Activated CD4-positive, alpha-beta T cell treated with anti-CD3 and anti-CD28 coated beads, Interleukin-2, Interleukin-6, amounts not matched to agents 100 ng/mL and 50 ng/mL, durations not matched to agents 16 hours and 8 hours (primary cell): ENCODE measurements at regions not wholly inside any gene's neighbourhood (a gene's known extent, or its start where the extent isn't known, plus 50 kb on each side); places are given as distances from the start of the nearest gene placed in this dataset.

ENCODE experiments used
- DNase-seq: peaks from one replicate; pipeline ENCODE4 v3.0.0-alpha.2; 2020

- DNase-seq: no peak
These were observed 92.9 kb upstream of the MAST4 start for GRCh38 chr5:66503203-66503789.

DNA sequence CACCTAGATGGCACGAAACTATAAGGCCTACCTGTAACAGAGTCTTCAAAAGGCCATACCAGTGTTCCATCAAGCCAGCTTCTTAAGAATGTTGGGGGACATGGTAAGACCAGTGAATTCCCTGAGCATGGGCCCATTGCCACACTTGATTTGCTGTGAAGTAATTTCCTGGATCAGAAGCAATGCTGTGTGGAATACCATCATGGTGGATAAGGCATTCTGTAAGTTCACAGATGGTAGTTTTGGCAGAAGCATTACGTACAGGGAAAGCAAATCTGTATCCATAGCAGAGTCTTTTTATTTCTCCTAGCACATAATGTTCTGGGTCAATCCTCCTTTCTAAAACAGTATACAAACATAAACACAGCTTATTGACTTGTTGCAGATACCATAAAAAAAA lies 89.1 kb upstream of the MAST4 start:
- no peak for DNase-seq

GRCh38 chr5:66511491-66511890 lies 84.7 kb upstream of the MAST4 start:
- DNase-seq: no peak

DNA sequence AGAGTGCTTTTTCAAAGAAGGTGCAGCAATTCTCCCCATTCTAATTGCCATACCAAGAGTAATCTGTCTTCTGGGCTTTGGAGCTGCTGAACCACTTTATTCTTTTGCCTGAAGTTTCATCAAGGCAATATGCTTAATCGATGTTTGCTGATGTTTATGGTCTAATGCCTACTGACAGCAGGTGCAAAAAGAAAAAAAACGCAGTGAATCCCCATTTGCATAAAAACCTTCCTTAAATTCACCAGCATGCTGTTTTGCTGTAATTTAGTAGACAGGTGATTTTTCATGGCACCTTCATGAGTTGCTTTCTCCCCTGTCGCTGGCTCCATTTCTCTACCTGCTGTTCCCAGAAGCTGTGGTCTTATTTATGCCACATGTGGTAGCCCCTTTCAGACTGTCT lies 83.1 kb upstream of the MAST4 start:
- no peak for DNase-seq

- DNase-seq: no peak
These were observed 81.0 kb upstream of the MAST4 start for GRCh38 chr5:66515209-66515608.

DNA sequence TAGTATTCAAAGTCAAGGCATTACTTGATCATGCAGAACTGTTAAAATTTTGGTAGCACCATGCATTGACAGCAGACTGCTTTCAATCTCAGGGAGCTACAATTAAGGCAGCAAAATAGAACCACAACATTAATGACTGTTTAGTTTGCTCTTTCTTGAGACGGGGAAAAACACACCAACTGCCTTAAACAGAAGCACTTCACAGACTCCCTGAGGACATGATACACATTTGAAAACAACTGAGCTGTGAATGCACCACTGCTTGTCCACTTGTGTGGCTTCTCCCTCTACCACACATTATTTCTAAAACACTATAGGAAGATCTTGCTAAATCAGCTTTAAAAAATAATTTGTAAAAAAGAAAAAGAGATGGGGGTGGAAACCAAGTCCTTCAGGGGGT lies 79.6 kb upstream of the MAST4 start:
- no peak for DNase-seq

- no peak for DNase-seq
These were observed 78.8 kb upstream of the MAST4 start for GRCh38 chr5:66517351-66517750.

DNA sequence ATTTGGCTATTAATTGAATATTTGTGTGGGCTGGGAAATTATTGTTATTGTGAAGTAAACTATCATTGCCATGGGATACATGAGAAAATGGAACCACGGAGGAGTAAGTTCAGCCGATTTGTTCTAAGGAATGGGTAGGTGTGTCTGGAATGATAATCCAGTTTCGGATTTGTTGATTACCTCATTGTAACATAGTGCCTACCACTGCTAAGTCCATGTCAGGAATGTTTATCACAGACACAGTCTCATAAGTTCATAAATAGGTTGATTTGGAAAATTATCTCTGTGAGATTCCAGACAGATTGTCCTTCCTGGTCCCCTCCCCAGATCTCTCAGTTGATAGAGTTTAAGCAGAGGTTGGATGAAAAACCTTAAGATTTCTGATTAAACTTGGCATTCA lies 78.1 kb upstream of the MAST4 start:
- DNase-seq: no peak

DNA sequence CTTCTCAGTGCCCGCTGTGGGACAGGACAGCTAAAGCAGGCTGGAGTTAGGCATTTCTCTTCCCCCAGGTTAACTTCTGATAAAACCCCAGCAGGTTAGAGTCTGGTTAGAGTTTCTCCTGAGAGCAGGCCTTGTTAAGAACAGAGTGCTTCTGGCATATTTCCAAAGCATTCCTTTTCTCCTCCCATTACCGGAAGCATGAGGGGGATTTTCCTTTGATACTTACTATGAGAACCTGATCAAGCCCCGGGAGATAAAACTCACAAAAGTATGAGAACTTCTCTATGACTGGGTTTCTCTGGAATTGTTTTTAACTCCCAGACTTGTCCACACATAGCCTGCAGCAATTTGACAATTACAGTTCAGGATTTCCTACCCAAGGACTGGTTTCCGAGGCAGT lies 77.4 kb upstream of the MAST4 start:
- DNase-seq: no peak

- no peak for DNase-seq
These were observed 76.6 kb upstream of the MAST4 start for GRCh38 chr5:66519626-66520025.

GRCh38 chr5:66520854-66521253 lies 75.3 kb upstream of the MAST4 start:
- no peak for DNase-seq

DNA sequence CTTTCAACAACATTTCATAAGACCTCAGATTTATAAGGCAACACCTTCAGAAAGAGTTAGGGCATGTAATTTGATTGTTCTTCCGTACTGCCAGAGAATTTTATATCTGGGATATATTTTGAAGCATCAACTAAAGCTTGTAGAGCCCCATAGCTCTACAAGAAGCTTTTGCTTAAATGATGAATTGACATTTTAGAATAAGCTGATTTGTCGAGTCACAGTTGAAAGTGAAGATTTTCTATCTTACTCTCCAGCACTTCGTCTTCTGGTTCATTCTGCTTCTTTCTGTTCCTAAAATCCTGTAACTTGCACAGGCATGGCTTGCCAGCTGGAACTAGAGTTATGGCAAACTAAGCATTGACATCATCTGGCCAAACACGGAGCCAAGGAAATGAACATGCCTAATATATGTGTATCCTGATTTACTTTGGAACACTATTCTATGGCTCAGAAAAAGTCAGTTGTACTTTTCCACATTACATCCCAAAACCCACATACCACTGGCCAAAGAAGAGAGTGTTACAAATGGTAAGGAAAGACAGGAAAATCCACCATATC lies 68.6 kb upstream of the MAST4 start:
- DNase-seq: no peak

DNA sequence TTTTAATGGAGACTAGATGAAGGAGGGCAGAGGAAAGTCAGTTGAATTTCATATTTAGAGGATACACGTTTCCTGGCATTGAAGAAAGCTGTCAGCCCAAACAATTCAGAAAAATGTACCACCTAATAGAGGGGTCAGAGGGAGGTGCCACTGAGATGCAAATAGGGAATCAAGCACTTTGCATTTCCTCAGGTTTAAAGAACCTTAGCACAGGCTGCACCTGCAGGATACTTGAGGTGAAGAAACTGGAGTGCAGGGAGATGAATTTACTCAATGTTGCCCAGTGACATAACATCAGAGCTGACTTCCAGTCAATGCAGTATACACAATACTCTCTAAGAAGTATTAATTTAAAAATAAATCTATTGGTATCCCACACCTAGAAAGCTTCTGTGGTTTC lies 67.0 kb upstream of the MAST4 start:
- no peak for DNase-seq

- no peak for DNase-seq
These were observed 66.5 kb upstream of the MAST4 start for GRCh38 chr5:66529704-66530103.

- DNase-seq: no peak
These were observed 58.1 kb upstream of the MAST4 start for GRCh38 chr5:66538126-66538525.

DNA sequence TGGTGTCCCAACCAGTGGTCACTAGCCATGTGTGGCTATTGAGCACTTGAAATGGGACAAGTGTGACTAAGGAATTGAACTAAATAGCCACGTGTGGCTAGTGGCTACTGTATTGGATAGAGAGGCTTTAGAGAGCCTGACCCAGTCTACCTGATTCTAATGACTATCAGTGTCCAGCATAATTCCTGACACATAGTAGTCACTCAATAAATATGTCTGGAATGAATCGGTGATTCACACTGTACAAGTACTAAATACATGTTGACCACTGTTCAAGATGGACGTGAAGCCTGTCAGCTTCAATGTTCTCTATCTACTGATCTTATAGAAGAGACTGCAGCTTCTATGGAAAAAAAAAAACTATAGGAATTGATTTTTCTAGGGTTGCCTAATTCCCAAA lies 57.7 kb upstream of the MAST4 start:
- no peak for DNase-seq

- peak; percentile 62 for DNase-seq
These were observed 56.1 kb upstream of the MAST4 start for GRCh38 chr5:66540078-66540477.

DNA sequence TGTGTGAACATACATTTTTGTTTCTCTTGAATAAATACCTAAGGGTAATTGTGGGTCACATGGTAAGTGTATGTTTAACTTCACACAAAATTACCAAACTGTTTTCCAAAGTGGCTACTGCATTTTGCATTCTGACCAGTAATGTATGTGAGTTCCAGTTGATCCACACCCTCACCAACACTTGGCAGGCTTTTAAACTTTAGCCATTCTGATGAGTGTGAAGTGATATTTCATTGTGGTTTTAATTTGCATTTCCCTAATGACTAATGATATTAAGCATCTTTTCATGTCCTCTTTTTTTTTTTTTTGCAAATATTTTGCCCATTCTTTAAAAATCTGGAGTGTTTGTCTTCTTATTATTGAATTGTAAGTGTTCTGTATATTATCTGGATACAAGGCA lies 53.5 kb upstream of the MAST4 start:
- no peak for DNase-seq
